K562 (cell line): ENCODE measurements at regions not wholly inside any gene's neighbourhood (a gene's known extent, or its start where the extent isn't known, plus 50 kb on each side); places are given as distances from the start of the nearest gene placed in this dataset.

ENCODE experiments used
- BHLHE40 ChIP-seq: IDR thresholded peaks from 2 replicates; pipeline ENCODE4 v1.6.1; 2011; ENCODE audit warnings: low read length, improper control_type of control experiment
- CBFA2T2 ChIP-seq: fragments of 450-650 bp; conservative IDR thresholded peaks from 2 replicates; pipeline ENCODE4 v1.6.1; 2017; ENCODE audit warnings: mild to moderate bottlenecking
- CCAR2 ChIP-seq: fragments of 200-400 bp; formaldehyde crosslinking; IDR thresholded peaks from 2 replicates; pipeline ENCODE4 v1.6.1; 2017; ENCODE audit warnings: mild to moderate bottlenecking, low read depth, low read length
- CXXC5 ChIP-seq: fragments of 250-450 bp; sonication (Bioruptor Pico); IDR thresholded peaks from 2 replicates; pipeline ENCODE4 v1.8.0; 2022; ENCODE audit warnings: inconsistent platforms, mild to moderate bottlenecking, moderate library complexity
- DPF2 ChIP-seq: fragments of 450-650 bp; IDR thresholded peaks from 2 replicates; pipeline ENCODE4 v1.6.1; 2016
- FOXA3 ChIP-seq, 2 experiments: fragments of 450-650 bp in 1 of 2; sonication (generic) in 1 of 2; formaldehyde crosslinking; IDR thresholded peaks in 1 of 2; conservative IDR thresholded peaks in 1 of 2; 2 replicates each; pipeline versions ENCODE4 v1.4.0 to v1.8.0; 2020 to 2022; ENCODE audit warnings: mild to moderate bottlenecking in 2 of 2, missing genetic modification reagents in 1 of 2
- MBD2 ChIP-seq: sonication (generic); IDR thresholded peaks from 2 replicates; pipeline ENCODE4 v1.6.1; 2016; ENCODE audit warnings: low read depth, borderline replicate concordance
- MCM5 ChIP-seq: fragments of 450-650 bp; IDR thresholded peaks from 2 replicates; pipeline ENCODE4 v1.6.1; 2016; ENCODE audit warnings: low read depth
- MYNN ChIP-seq, 2 experiments: sonication (generic); formaldehyde crosslinking in 1 of 2; IDR thresholded peaks; 2 replicates each; pipeline versions ENCODE4 v1.5.0 to v1.6.1; 2016 to 2020; ENCODE audit warnings: antibody characterized with exemption in 1 of 2, missing genetic modification reagents in 1 of 2
- PML ChIP-seq: IDR thresholded peaks from 2 replicates; pipeline ENCODE4 v1.6.1; 2012; ENCODE audit warnings: low read length, inconsistent platforms
- SMAD1 ChIP-seq: fragments of 150-350 bp; IDR thresholded peaks from 2 replicates; pipeline ENCODE4 v1.6.1; 2014; ENCODE audit warnings: low read length, low read depth; ENCODE audit not compliant: partially characterized antibody
- STAG1 ChIP-seq: sonication (generic); formaldehyde crosslinking; IDR thresholded peaks from 2 replicates; pipeline ENCODE4 v1.5.0; 2020; ENCODE audit warnings: missing genetic modification reagents, borderline replicate concordance
- U2AF1 ChIP-seq: fragments of 200-400 bp; formaldehyde crosslinking; optimal IDR thresholded peaks from 2 replicates; pipeline ENCODE3; 2017; ENCODE audit warnings: mild to moderate bottlenecking, low read depth, low read length, moderate library complexity
- WHSC1 ChIP-seq: IDR thresholded peaks from one replicate; pipeline ENCODE4 v1.6.1; 2012; ENCODE audit warnings: low read length, control low read depth, inconsistent platforms
- ZBTB5 ChIP-seq: fragments of 450-650 bp; IDR thresholded peaks from 2 replicates; pipeline ENCODE4 v1.6.1; 2017; ENCODE audit warnings: antibody characterized with exemption
- ZFPM2 ChIP-seq: fragments of 250-450 bp; sonication (Bioruptor Pico); IDR thresholded peaks from 2 replicates; pipeline ENCODE4 v1.5.1; 2022; ENCODE audit warnings: mild to moderate bottlenecking
- ZKSCAN8 ChIP-seq: fragments of 200-800 bp; sonication (Bioruptor generic); IDR thresholded peaks from 2 replicates; pipeline ENCODE4 v1.6.1; 2016; ENCODE audit warnings: missing genetic modification characterization, missing compliant biosample characterization
- ZNF561 ChIP-seq: fragments of 450-650 bp; formaldehyde crosslinking; conservative IDR thresholded peaks from 2 replicates; pipeline ENCODE4 v1.4.0; 2020; ENCODE audit warnings: mild to moderate bottlenecking, moderate library complexity
- ZNF584 ChIP-seq: fragments of 200-800 bp; sonication (Bioruptor generic); IDR thresholded peaks from 2 replicates; pipeline ENCODE4 v1.6.1; 2016; ENCODE audit warnings: low read depth, mild to moderate bottlenecking, missing genetic modification characterization, missing compliant biosample characterization
- ZNF592 ChIP-seq: fragments of 450-650 bp; IDR thresholded peaks from 2 replicates; pipeline ENCODE4 v1.6.1; 2017; ENCODE audit warnings: antibody characterized with exemption, mild to moderate bottlenecking
- ZNF740 ChIP-seq, 3 experiments: fragments of 200-800 bp in 1 of 3; sonication (Bioruptor generic) in 1 of 3; sonication (generic) in 1 of 3; formaldehyde crosslinking in 1 of 3; IDR thresholded peaks; 2 replicates each; pipeline versions ENCODE4 v1.6.1 to v1.8.0; 2016 to 2022; ENCODE audit warnings: mild to moderate bottlenecking in 2 of 3, missing compliant biosample characterization in 2 of 3, missing genetic modification characterization in 2 of 3, missing genetic modification reagents in 1 of 3
- ZNF830 ChIP-seq: fragments of 250-450 bp; sonication (Bioruptor Pico); IDR thresholded peaks from 2 replicates; pipeline ENCODE4 v1.5.0; 2021; ENCODE audit warnings: mild to moderate bottlenecking

- TF ChIP-seq ZNF561 (CRISPR knock-in tag) (no peak), MBD2 (no peak), ZNF740 (CRISPR knock-in tag; IDR thresholded peaks at IDR 0.05) (no peak), ZNF740 (tag; IDR thresholded peaks at IDR 0.05) (no peak), DPF2 (no peak), ZFPM2 (CRISPR knock-in tag) (no peak), ZNF584 (CRISPR knock-in tag) (no peak), U2AF1 (no peak), ZNF830 (CRISPR knock-in tag) (no peak), PML (no peak), SMAD1 (no peak), BHLHE40 (peak; percentile 38; the same call in 1 of the 2 replicates), ZBTB5 (no peak), ZNF592 (no peak), WHSC1 (no peak), MYNN (IDR thresholded peaks at IDR 0.05) (no peak), MYNN (CRISPR knock-in tag; IDR thresholded peaks at IDR 0.05) (no peak), ZKSCAN8 (CRISPR knock-in tag) (no peak), CCAR2 (no peak), FOXA3 (CRISPR knock-in tag; conservative IDR thresholded peaks at IDR 0.05 in 1 of 2, IDR thresholded peaks at IDR 0.05 in 1 of 2) (no peak), CXXC5 (CRISPR knock-in tag) (peak; percentile 76), STAG1 (CRISPR knock-in tag) (no peak), MCM5 (no peak), CBFA2T2 (0 out of 2 replicates have a peak, but pooled peaks have one; percentile 32)
Measured at GRCh38 chr7:391961-392524, 102.1 kb downstream of the FOXL3 start (continued).
